GM18508 (cell line): ENCODE measurements at regions not wholly inside any gene's neighbourhood (a gene's known extent, or its start where the extent isn't known, plus 50 kb on each side); places are given as distances from the start of the nearest gene placed in this dataset.

Source experiments
- ATAC-seq: cut with Tn5 transposase; IDR thresholded peaks from one replicate; pipeline ENCODE4 v1.9.1; 2021; ENCODE audit warnings: moderate number of reproducible peaks; ENCODE audit not compliant: insufficient read depth, unreplicated experiment

DNA sequence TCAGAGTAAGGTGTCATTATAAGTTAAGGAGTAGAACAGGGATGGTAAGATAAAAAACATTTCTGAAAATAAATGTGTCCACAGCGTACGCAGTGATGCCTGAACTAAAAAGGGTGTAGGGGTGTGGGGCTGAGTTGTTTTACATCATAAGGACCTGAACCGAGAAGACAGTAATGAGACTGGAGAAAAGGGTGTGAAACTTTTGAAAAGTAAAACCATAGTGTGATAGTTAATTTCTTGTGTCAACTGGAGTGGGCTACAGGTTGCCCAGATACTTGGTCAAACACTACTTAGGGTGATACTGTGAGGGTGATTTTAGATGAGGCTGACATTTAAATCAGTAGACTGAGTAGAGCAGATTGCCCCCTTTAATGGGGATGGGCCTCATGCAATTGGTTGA is 169.0 kb upstream of the PRPS1L1 start:
- no peak for ATAC-seq

- ATAC-seq: no peak
Observed at GRCh38 chr7:18198868-18199267, 171.2 kb upstream of the PRPS1L1 start.

- ATAC-seq: no peak
Observed at GRCh38 chr7:18200266-18200665, 172.6 kb upstream of the PRPS1L1 start.

DNA sequence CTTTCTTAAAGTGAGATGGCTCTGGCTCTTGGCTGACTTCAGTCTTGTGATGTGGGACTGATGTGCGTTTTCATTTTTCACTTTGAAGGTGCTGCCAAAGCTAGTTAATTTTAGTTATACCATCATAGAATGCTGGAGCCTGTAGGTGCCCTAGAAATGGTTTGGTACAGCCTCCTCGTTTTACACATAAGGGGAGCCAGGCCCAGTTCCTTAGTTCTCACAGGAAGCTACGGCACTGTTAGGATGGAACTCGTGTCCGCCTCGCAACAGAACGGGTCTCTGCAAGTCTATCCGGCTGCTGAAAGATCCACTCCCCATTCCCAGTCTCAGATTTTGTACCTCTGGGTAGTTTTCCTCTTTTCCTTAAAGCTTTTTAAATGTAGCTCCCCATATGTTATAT is 173.2 kb upstream of the PRPS1L1 start:
- no peak for ATAC-seq

DNA sequence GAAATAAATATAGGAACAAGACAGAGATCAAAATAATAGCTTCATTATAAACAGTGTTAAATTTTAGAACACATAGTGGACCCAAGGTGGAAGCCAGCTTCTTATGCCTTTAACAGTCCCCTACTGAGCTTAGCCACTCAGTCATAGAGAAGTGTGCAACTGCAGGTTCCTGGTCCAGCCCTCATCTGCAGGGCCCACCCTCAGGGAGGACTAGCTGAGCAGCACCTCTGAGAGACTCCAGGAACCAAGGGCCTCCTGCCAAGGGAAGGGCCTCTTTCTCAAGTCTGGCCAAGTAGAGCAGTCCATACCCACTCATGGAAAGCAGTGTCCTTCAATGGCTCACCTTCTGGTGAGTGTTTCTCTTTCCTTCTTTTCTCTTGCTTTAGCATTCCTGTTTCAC is 173.7 kb upstream of the PRPS1L1 start:
- ATAC-seq: no peak

- no peak for ATAC-seq
Observed at GRCh38 chr7:18202315-18203045, 174.8 kb upstream of the PRPS1L1 start.

DNA sequence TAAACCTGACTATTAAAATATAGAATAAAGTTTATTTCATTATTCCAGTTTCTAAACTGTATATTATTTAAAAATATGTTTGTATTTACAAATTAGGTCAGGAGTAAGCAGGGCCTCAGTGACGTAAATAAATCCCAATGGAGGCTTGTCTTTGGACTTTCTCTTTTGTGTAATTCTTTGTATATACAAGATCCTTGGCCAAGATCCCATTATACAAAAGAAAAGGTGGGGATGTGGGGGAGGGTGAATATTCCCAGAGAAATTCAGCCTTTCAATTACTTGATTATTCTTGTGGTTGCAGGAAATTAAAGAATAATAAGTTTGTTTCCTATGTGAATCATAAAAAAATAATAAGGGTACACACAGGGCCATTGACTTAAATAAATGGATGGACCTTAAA is 178.7 kb upstream of the PRPS1L1 start:
- no peak for ATAC-seq

DNA sequence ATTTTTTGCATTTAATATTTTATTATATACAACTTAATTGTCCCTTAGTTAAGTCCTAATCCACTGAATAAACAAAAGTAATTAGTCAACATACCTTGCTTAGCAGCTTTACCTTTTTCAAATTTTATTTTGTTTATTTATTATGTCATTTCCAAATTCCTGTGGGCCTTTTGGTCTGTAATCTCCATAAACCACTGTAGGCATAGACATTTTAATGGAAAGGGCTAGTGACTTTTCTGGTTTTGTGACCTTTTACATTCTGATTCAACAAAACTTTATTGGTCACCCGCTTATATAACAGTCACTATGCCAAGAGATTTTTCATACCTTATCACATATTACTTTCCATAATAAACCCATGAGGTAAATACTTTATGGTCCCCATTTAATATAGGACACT is 181.3 kb upstream of the PRPS1L1 start:
- ATAC-seq: no peak

- no peak for ATAC-seq
Observed at GRCh38 chr7:18210377-18210776, 182.7 kb upstream of the PRPS1L1 start.

GRCh38 chr7:18210788-18211187 is 183.1 kb upstream of the PRPS1L1 start:
- ATAC-seq: no peak

DNA sequence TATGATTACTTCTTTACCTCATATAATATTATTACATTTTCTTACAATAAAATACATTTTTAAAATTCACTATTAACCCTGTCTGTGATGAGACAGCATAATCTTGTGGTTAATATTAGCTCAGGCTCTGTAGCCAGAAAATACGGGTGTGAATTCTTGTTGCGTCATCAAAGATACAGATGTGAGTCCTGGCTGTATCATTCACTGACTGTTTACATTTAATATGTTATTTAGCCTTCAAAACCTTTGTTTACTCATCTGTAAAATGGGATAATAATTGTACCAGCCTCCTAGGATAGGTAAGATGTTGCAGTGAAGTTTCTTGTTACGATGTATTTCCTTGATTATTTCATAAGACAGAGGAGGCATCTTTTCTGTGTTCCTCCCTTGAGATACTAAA is 184.7 kb upstream of the PRPS1L1 start:
- no peak for ATAC-seq

DNA sequence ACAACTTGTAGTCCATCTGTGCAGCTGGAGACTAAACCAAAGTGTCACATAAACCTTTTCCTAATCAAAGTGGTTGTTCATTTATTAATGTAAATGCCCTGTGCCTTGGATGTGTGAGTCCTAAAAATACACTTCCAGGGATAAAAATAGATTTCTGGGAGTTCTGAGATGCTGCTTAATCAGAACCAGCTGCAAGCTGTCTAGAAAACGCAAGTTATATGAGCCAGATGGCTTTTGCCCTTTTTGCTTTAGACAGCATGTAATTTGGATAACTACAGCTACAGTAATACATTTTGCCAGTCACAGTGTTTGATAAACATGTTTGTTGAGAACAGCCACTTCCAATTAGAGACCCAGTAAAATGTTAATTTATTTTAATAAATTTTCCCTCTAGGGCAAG is 185.1 kb upstream of the PRPS1L1 start:
- ATAC-seq: no peak

GRCh38 chr7:18213652-18214051 is 186.0 kb upstream of the PRPS1L1 start:
- no peak for ATAC-seq

DNA sequence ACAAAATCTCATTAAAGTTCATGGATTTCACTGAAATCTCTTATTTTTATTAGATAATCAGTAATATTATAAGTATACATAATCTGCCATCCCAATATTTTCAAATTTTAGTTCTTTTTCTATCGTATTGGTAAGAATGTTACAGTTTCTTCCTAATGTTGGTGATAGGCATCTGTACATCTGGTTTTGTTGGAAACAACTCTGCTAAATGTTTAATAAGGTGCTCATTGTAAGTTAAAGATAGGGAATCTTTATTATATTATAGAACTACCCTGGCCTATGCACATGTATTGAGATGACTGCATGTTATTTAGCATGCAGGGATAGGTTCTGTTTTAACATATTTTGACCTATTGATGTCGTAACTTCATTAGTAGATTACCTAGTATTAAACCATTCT is 188.6 kb upstream of the PRPS1L1 start:
- ATAC-seq: no peak

DNA sequence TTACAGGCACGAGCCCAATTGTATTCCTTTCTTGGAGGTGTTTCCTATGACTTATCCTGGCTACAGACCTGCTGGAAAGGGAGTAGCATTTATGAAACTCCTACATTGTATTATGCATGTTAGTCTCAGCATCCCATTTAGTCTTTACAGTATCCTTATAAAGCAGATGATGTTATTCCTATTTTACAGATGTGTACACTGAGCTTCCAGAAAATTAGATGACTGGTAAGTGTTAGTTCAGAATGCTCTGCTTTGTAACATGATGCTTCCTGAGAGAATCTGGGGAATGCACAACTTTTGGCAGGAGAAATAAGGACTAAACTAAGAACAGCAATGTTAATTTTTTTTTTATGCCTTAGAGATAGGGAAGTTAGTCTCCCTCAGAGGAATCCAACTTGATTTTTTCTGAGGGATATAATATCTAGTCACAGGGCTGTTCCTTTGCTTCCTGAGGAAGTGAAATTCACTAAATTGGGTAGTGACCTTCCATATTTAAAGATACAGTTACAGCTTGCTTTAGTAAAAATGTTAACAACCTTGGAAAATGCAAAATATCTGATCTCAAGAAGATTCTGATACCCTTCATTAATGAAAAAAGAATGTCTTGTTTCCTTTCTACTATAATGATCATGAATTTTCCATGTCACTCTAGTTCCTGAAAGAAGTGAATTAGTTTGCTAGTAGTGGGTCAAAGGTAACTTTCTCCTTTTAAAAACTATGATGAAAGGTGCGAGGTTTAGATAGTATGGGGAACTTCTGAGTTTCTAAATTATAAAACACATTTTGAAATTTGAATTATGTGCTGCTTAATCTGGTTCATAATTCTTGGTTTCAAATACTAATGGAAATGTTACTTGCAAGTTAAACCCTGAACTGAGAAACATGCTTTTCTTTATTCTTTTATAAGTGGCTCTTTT is 194.0 kb upstream of the PRPS1L1 start:
- no peak for ATAC-seq

DNA sequence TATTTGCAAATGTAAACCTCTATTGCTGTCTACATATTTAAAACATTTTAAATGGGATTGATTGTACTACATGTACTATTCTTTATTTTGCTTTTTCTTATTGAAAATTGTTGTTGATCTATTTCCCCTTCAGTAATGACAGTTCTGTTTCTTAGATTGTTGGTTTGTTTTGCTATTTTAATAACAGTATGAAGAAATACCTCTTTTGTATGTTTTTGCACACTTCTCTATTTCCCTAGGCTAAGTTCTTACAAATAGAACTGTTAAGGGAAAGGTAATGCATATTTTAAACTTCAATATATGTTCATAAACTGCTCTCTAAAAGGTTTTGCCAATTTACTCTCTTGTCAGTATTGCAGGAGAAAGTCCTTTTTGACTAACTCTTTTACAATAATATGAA is 195.0 kb upstream of the PRPS1L1 start:
- ATAC-seq: no peak

- ATAC-seq: no peak
Observed at GRCh38 chr7:18224138-18224537, 196.5 kb upstream of the PRPS1L1 start.

DNA sequence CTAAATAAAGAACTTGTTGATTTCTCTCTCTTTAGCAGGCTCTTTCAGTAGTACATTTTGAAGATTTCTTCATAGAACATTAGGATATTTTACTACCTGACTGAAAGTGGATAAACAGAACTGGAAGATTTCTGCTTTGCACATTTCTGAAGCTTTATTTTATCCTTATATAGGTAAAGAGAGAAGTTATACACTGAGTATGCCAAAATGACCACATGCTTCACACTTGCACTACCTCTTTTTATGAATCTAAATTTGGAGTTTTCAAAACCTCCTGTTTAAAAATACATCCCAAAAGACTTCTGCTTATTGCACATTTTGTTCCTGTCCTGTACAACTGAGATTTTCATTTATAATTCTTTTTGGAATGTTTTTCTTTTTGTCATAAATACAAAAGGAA is 197.4 kb upstream of the PRPS1L1 start:
- ATAC-seq: no peak

GRCh38 chr7:18226598-18226997 is 199.0 kb upstream of the PRPS1L1 start:
- no peak for ATAC-seq

GRCh38 chr7:18228686-18229085 is 201.0 kb upstream of the PRPS1L1 start:
- ATAC-seq: no peak

- ATAC-seq: no peak
Observed at GRCh38 chr7:18230271-18230670, 202.6 kb upstream of the PRPS1L1 start.

- no peak for ATAC-seq
Observed at GRCh38 chr7:18231854-18232253, 204.2 kb upstream of the PRPS1L1 start.
